A549 (cell line): ENCODE measurements at regions not wholly inside any gene's neighbourhood (a gene's known extent, or its start where the extent isn't known, plus 50 kb on each side); places are given as distances from the start of the nearest gene placed in this dataset.

Experiments used
- BHLHE40 ChIP-seq: IDR thresholded peaks from 2 replicates; pipeline ENCODE4 v1.6.1; 2012; ENCODE audit warnings: low read depth, low read length, inconsistent platforms
- CHD2 ChIP-seq: fragments of 150-350 bp; IDR thresholded peaks from 2 replicates; pipeline ENCODE4 v1.6.1; 2014; ENCODE audit warnings: low read length; ENCODE audit not compliant: partially characterized antibody
- CTCF ChIP-seq: fragments of >200 bp; sonication (Bioruptor Twin); formaldehyde crosslinking; IDR thresholded peaks from 3 replicates; pipeline ENCODE4 v1.5.1; 2016
- USF2 ChIP-seq: fragments of 450-650 bp; IDR thresholded peaks from 2 replicates; pipeline ENCODE4 v1.6.1; 2014; ENCODE audit warnings: antibody characterized with exemption

GRCh38 chr5:102018279-102018678, 277.8 kb downstream of the SLCO4C1 start:
- TF ChIP-seq CTCF (no peak), BHLHE40 (no peak), USF2 (no peak), CHD2 (no peak)
